B cell (primary cell): ENCODE measurements at regions not wholly inside any gene's neighbourhood (a gene's known extent, or its start where the extent isn't known, plus 50 kb on each side); places are given as distances from the start of the nearest gene placed in this dataset.

Experiments
- ATAC-seq: fragments of 200-7000 bp; cut with Tn5 transposase; one replicate; pipeline ENCODE4 v1.10.0; 2021; ENCODE audit warnings: low read depth, mild to moderate bottlenecking, moderate number of reproducible peaks, moderate library complexity
- CTCF ChIA-PET: fragments of 350-600 bp; sonication (Branson Sonifier 250); formaldehyde crosslinking; loops from one replicate; lab custom pipeline; 2021; ENCODE audit warnings: antibody characterized with exemption, inconsistent platforms; lab: Charles Lee
- POLR2A ChIA-PET: fragments of 350-600 bp; sonication (Branson Sonifier 250); formaldehyde crosslinking; loops from one replicate; lab custom pipeline; 2021; ENCODE audit warnings: antibody characterized with exemption; lab: Charles Lee
- DNase-seq: peaks from one replicate; pipeline ENCODE4 v3.0.0; 2013
- H2AFZ ChIP-seq: 2 replicates; pipeline ENCODE4 v1.6.1; 2012; ENCODE audit warnings: mild to moderate bottlenecking, low read depth, low read length; ENCODE audit not compliant: insufficient read depth, poor library complexity, severe bottlenecking
- H3K27ac ChIP-seq, 2 donors: 1 replicate in 1 of 2; 2 replicates in 1 of 2; pipeline ENCODE4 v1.5.1; 2012 to 2013; ENCODE audit warnings: low read length in 2 of 2, mild to moderate bottlenecking in 2 of 2, moderate library complexity in 1 of 2
- H3K27me3 ChIP-seq, 4 experiments: fragments of 200-600 bp in 1 of 4; sonication (generic) in 1 of 4; replicated peaks in 1 of 4; 1 replicate in 2 of 4; 2 replicates in 2 of 4; pipeline versions ENCODE4 v1.6.1 to v1.7.0; 2013 to 2016; ENCODE audit warnings: low read length in 3 of 4, mild to moderate bottlenecking in 2 of 4, mixed read lengths in 1 of 4, moderate library complexity in 1 of 4; ENCODE audit not compliant: insufficient read depth in 4 of 4, control insufficient read depth in 3 of 4; ENCODE audit errors: control extremely low read depth in 1 of 4
- H3K36me3 ChIP-seq, 2 experiments: replicated peaks in 1 of 2; 1 replicate in 1 of 2; 2 replicates in 1 of 2; pipeline versions ENCODE4 v1.6.1 to v1.7.1; 2013; ENCODE audit warnings: low read length in 1 of 2; ENCODE audit not compliant: insufficient read depth in 2 of 2, control insufficient read depth in 1 of 2; ENCODE audit errors: control extremely low read depth in 1 of 2, extremely low read depth in 1 of 2
- H3K4me1 ChIP-seq, 2 donors: fragments of 200-600 bp in 1 of 2; sonication (generic) in 1 of 2; 1 replicate in 1 of 2; 2 replicates in 1 of 2; pipeline versions ENCODE4 v1.5.1 to v1.6.1; 2013 to 2017; ENCODE audit warnings: low read length in 2 of 2; ENCODE audit not compliant: control insufficient read depth in 2 of 2, insufficient read depth in 2 of 2
- H3K4me2 ChIP-seq: replicated peaks from 2 replicates; pipeline ENCODE3; 2012; ENCODE audit warnings: mild to moderate bottlenecking, low read depth, low read length; ENCODE audit not compliant: poor library complexity, severe bottlenecking
- H3K4me3 ChIP-seq, 5 experiments: fragments of 200-600 bp in 1 of 5; sonication (generic) in 1 of 5; 1 replicate in 3 of 5; 2 replicates in 2 of 5; pipeline versions ENCODE4 v1.5.1 to v1.7.0; 2011 to 2016; ENCODE audit warnings: low read length in 4 of 5, mild to moderate bottlenecking in 4 of 5, low read depth in 2 of 5, control low read depth in 1 of 5, moderate library complexity in 1 of 5; ENCODE audit not compliant: insufficient read depth in 1 of 5; ENCODE audit errors: control extremely low read depth in 1 of 5, extremely low read depth in 1 of 5
- H3K79me2 ChIP-seq: fragments of 200-600 bp; sonication (generic); one replicate; pipeline ENCODE4 v1.6.0; 2016; ENCODE audit warnings: low read length; ENCODE audit not compliant: control insufficient read depth, insufficient read depth
- H3K9ac ChIP-seq: fragments of 200-600 bp; sonication (generic); 2 replicates; pipeline ENCODE4 v1.6.1; 2017; ENCODE audit warnings: mild to moderate bottlenecking, low read length, moderate library complexity
- H3K9me3 ChIP-seq, 3 donors: one replicate each; pipeline versions ENCODE4 v1.6.1 to v1.7.1; 2013; ENCODE audit warnings: low read length in 2 of 3; ENCODE audit not compliant: control insufficient read depth in 2 of 3, insufficient read depth in 1 of 3; ENCODE audit errors: control extremely low read depth in 1 of 3
- H4K20me1 ChIP-seq: 2 replicates; pipeline ENCODE4 v1.6.0; 2012; ENCODE audit warnings: mild to moderate bottlenecking, low read length; ENCODE audit not compliant: insufficient read depth, control insufficient read depth, poor library complexity, severe bottlenecking
- H3K27ac Mint-ChIP-seq: one replicate; pipeline ENCODE4 v1.8.0; 2021; ENCODE audit warnings: mixed read lengths
- H3K27me3 Mint-ChIP-seq: one replicate; pipeline ENCODE4 v1.8.0; 2021; ENCODE audit warnings: mixed read lengths
- H3K4me1 Mint-ChIP-seq: one replicate; pipeline ENCODE4 v1.8.0; 2021; ENCODE audit warnings: mixed read lengths
- H3K4me3 Mint-ChIP-seq: one replicate; pipeline ENCODE4 v1.8.0; 2021; ENCODE audit warnings: mixed read lengths
- H3K9me3 Mint-ChIP-seq: one replicate; pipeline ENCODE4 v1.8.0; 2022; ENCODE audit warnings: mixed read lengths; ENCODE audit not compliant: insufficient read depth
- CTCF ChIP-seq: fragments of 200-600 bp; IDR thresholded peaks from one replicate; pipeline ENCODE4 v1.8.0; 2022; ENCODE audit warnings: antibody characterized with exemption, mild to moderate bottlenecking
- EZH2 ChIP-seq: IDR thresholded peaks from 2 replicates; pipeline ENCODE4 v1.6.1; 2012; ENCODE audit warnings: borderline replicate concordance, low read depth, mild to moderate bottlenecking, moderate library complexity, low read length; ENCODE audit not compliant: insufficient read depth, poor library complexity, severe bottlenecking
- WGBS: methylation state at CpG from one replicate; pipeline ENCODE4 v1.1.5; 2013; ENCODE audit warnings: missing lambda C conversion rate; ENCODE audit not compliant: insufficient coverage; 5-methylcytosine and 5-hydroxymethylcytosine counted together
- intact Hi-C: fragments of 100-400 bp; cut with micrococcal nuclease; formaldehyde crosslinking; loops from one replicate; pipeline ENCODE4 v1.10.0; 2022

DNA sequence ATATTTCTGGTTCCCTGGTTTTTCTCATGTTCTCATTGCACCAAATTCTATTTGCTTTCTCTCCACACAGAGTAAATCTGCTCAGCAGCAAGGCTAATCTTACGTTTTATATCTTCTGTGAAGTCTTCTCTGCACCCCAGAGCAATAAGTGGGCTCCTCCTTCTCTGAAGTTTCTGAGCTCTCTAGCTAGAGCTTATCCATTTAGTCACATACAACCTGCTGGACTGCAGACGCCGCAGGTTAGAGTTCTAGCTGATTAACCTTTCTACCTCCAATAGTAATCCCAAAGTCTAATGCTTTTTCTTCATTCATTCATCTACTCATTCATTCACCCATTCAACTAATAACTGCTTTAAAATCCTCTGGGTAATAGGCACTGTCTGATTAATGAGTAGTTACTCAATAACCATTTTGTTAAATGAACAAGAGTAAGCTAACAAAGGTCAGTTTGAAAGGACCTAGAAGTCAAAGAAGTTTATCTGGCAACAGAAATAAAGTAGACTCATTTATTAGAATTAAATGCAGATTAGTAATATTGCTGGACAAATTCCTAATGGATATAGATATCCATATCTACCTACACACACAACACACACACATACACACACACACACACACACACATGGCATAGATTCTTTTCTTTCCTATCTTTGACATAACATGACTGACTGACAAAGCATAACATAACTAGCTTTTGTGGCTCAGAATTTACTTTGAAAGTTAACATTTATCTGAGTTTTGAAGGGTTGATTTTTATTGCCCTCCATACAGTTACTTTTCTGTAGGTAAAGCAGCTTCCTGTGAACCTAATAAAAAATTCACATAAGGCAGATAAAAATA lies 984.6 kb upstream of the SEMA6A start:
- Histone ChIP-seq H4K20me1 (no peaks in the 10 kb centered on the region), H2AFZ (no peak overlapping the region), H3K9me3 (no peaks in the 10 kb centered on the region), H3K4me3 (no peak overlapping the region), H3K4me1 (no peaks in the 10 kb centered on the region), H3K27me3 (no peaks in the 10 kb centered on the region), H3K4me2 (no peak overlapping the region), H3K27ac (no peak overlapping the region), H3K9ac (no peak overlapping the region), H3K36me3 (no peaks in the 10 kb centered on the region), H3K79me2 (no peaks in the 10 kb centered on the region)
- H3K4me1 Mint-ChIP-seq, result no peaks in the 10 kb centered on the region
- WGBS, result 93% methylated on average over 3 of the region's 3 CpGs
- intact Hi-C loops, result no loop called here
- no peak for TF ChIP-seq CTCF
- no peak for TF ChIP-seq EZH2
- H3K27me3 Mint-ChIP-seq, result no peaks in the 10 kb centered on the region
- POLR2A ChIA-PET, result no interaction called here
- no peak overlapping the region for H3K27ac Mint-ChIP-seq
- ATAC-seq (no peak), DNase-seq (no peak)
- CTCF ChIA-PET, result no interaction called here
- no peak overlapping the region for H3K4me3 Mint-ChIP-seq
- no peaks in the 10 kb centered on the region for H3K9me3 Mint-ChIP-seq

DNA sequence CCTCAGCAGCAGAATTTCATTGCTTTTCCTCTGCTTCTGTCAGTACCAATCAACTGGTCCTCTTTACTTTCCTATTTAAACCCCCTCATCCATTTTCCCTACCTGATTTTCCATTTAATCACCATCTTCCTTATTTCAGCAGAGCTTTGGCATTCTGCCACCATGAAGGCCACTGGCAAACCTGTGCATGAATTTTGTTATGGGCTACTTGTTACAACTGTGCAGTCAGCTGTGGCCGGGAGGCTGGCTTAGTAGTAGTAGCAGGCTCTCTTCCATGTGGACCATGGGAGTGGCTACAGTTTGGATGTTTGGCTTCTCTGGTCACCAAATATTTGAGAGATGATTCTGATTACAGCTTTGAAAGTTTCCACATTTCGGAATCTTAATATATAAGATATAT lies 976.6 kb upstream of the SEMA6A start:
- no peak overlapping the region for H3K27ac ChIP-seq
- H3K27me3 ChIP-seq, result no peaks in the 10 kb centered on the region
- no peak overlapping the region for H3K4me2 ChIP-seq
- 100% methylated on average over 1 of the region's 2 CpGs for WGBS
- no peaks in the 10 kb centered on the region for H3K79me2 ChIP-seq
- Mint-ChIP-seq H3K9me3 (no peaks in the 10 kb centered on the region), H3K4me3 (no peak overlapping the region), H3K27me3 (no peaks in the 10 kb centered on the region), H3K27ac (no peak overlapping the region), H3K4me1 (no peaks in the 10 kb centered on the region)
- no peaks in the 10 kb centered on the region for H3K4me1 ChIP-seq
- no peaks in the 10 kb centered on the region for H3K36me3 ChIP-seq
- H3K9me3 ChIP-seq, result no peaks in the 10 kb centered on the region
- no peak overlapping the region for H2AFZ ChIP-seq
- DNase-seq (no peak), ATAC-seq (no peak)
- intact Hi-C loops, result no loop called here
- ChIA-PET CTCF (no interaction called here), POLR2A (no interaction called here)
- no peaks in the 10 kb centered on the region for H4K20me1 ChIP-seq
- H3K4me3 ChIP-seq, result no peak overlapping the region
- no peak for TF ChIP-seq EZH2
- no peak for TF ChIP-seq CTCF
- no peak overlapping the region for H3K9ac ChIP-seq
